ENCODE measurements at regions not wholly inside any gene's neighbourhood (a gene's known extent, or its start where the extent isn't known, plus 50 kb on each side); places are given as distances from the start of the nearest gene placed in this dataset.

GRCh38 chr14:53285821-53286220, 132.7 kb upstream of the DDHD1 start:
- Histone ChIP-seq H4K20me1 (ENCODE audit: control insufficient read depth, insufficient read depth, low read depth, low read length) (no peaks in the 10 kb centered on the region), H3K4me3 (ENCODE audit: low read length) (no peak overlapping the region), H3F3A (ENCODE audit: control insufficient read depth, insufficient read depth) (no peaks in the 10 kb centered on the region), H3K9me3 (ENCODE audit: control insufficient read depth, insufficient read depth, low read length) (no peaks in the 10 kb centered on the region), H3K4me2 (ENCODE audit: low read length) (no peak overlapping the region), H3K36me3 (ENCODE audit: control insufficient read depth, low read length) (no peaks in the 10 kb centered on the region), H3K27me3 (ENCODE audit: control insufficient read depth, low read length) (no peaks in the 10 kb centered on the region), H3K9me2 (replicated peaks; ENCODE audit: control insufficient read depth, low read length) (no peaks in the 10 kb centered on the region), H3K4me1 (ENCODE audit: control insufficient read depth, low read length) (no peaks in the 10 kb centered on the region), H3K79me2 (ENCODE audit: control insufficient read depth, low read length) (no peaks in the 10 kb centered on the region), H3K27ac (ENCODE audit: low read depth, low read length) (no peak overlapping the region)
- TF ChIP-seq CTCF (IDR thresholded peaks at IDR 0.05; ENCODE audit: low read depth, low read length, poor library complexity, severe bottlenecking) (no peak), EZH2phosphoT487 (IDR thresholded peaks at IDR 0.05; ENCODE audit: borderline replicate concordance, low read length) (no peak)

GRCh38 chr14:53285064-53285463, 131.9 kb upstream of the DDHD1 start:
- Histone ChIP-seq H3K27ac (ENCODE audit: low read depth, low read length) (no peak overlapping the region), H3F3A (ENCODE audit: control insufficient read depth, insufficient read depth) (no peaks in the 10 kb centered on the region), H3K9me2 (replicated peaks; ENCODE audit: control insufficient read depth, low read length) (no peaks in the 10 kb centered on the region), H3K4me2 (ENCODE audit: low read length) (no peak overlapping the region), H4K20me1 (ENCODE audit: control insufficient read depth, insufficient read depth, low read depth, low read length) (no peaks in the 10 kb centered on the region), H3K36me3 (ENCODE audit: control insufficient read depth, low read length) (no peaks in the 10 kb centered on the region), H3K4me1 (ENCODE audit: control insufficient read depth, low read length) (no peaks in the 10 kb centered on the region), H3K9me3 (ENCODE audit: control insufficient read depth, insufficient read depth, low read length) (no peaks in the 10 kb centered on the region), H3K27me3 (ENCODE audit: control insufficient read depth, low read length) (no peaks in the 10 kb centered on the region), H3K79me2 (ENCODE audit: control insufficient read depth, low read length) (no peaks in the 10 kb centered on the region), H3K4me3 (ENCODE audit: low read length) (no peak overlapping the region)
- TF ChIP-seq EZH2phosphoT487 (IDR thresholded peaks at IDR 0.05; ENCODE audit: borderline replicate concordance, low read length) (no peak), CTCF (IDR thresholded peaks at IDR 0.05; ENCODE audit: low read depth, low read length, poor library complexity, severe bottlenecking) (no peak)

- Histone ChIP-seq H3K36me3 (ENCODE audit: control insufficient read depth, low read length) (no peaks in the 10 kb centered on the region), H3K9me3 (ENCODE audit: control insufficient read depth, insufficient read depth, low read length) (peaks cover 3% of the 10 kb centered on the region; the same call in 1 of the 2 replicates), H3K4me2 (ENCODE audit: low read length) (no peak overlapping the region), H3K79me2 (ENCODE audit: control insufficient read depth, low read length) (no peaks in the 10 kb centered on the region), H3K27ac (ENCODE audit: low read depth, low read length) (no peak overlapping the region), H3K4me3 (ENCODE audit: low read length) (no peak overlapping the region), H3K27me3 (ENCODE audit: control insufficient read depth, low read length) (no peaks in the 10 kb centered on the region), H3K4me1 (ENCODE audit: control insufficient read depth, low read length) (no peaks in the 10 kb centered on the region), H3F3A (ENCODE audit: control insufficient read depth, insufficient read depth) (no peaks in the 10 kb centered on the region), H3K9me2 (replicated peaks; ENCODE audit: control insufficient read depth, low read length) (no peaks in the 10 kb centered on the region), H4K20me1 (ENCODE audit: control insufficient read depth, insufficient read depth, low read depth, low read length) (no peaks in the 10 kb centered on the region)
- TF ChIP-seq EZH2phosphoT487 (IDR thresholded peaks at IDR 0.05; ENCODE audit: borderline replicate concordance, low read length) (no peak), CTCF (IDR thresholded peaks at IDR 0.05; ENCODE audit: low read depth, low read length, poor library complexity, severe bottlenecking) (no peak)
These were observed 125.7 kb upstream of the DDHD1 start for GRCh38 chr14:53278602-53279506.

All from DOHH2 (cell line).